WTC11 (cell line): ENCODE measurements at regions not wholly inside any gene's neighbourhood (a gene's known extent, or its start where the extent isn't known, plus 50 kb on each side); places are given as distances from the start of the nearest gene placed in this dataset.

Experiments used
- ATAC-seq: fragments of 200-7000 bp; cut with Tn5 transposase; 2 replicates; pipeline ENCODE4 v1.10.0; 2021; ENCODE audit warnings: mild to moderate bottlenecking, moderate library complexity
- CTCF ChIA-PET: fragments of 300-600 bp; sonication (Branson Sonifier 250); formaldehyde crosslinking; loops from one replicate; lab custom pipeline; 2021; ENCODE audit warnings: antibody characterized with exemption; lab: Charles Lee
- POLR2A ChIA-PET: fragments of 350-600 bp; sonication (Branson Sonifier 250); formaldehyde crosslinking; loops from one replicate; lab custom pipeline; 2021; ENCODE audit warnings: antibody characterized with exemption; lab: Charles Lee
- DNase-seq: peaks from one replicate; pipeline ENCODE4 v3.0.0; 2021; ENCODE audit warnings: low spot score
- H3K27ac Mint-ChIP-seq: 2 replicates; pipeline ENCODE4 v1.8.0; 2021; ENCODE audit warnings: mixed read lengths
- H3K27me3 Mint-ChIP-seq: 2 replicates; pipeline ENCODE4 v1.8.0; 2021; ENCODE audit warnings: low read depth, mild to moderate bottlenecking, moderate library complexity, mixed read lengths
- H3K36me3 Mint-ChIP-seq: 2 replicates; pipeline ENCODE4 v1.8.0; 2021; ENCODE audit warnings: mixed read lengths
- H3K4me1 Mint-ChIP-seq: 2 replicates; pipeline ENCODE4 v1.8.0; 2022; ENCODE audit warnings: mixed read lengths
- H3K4me3 Mint-ChIP-seq: 2 replicates; pipeline ENCODE4 v1.8.0; 2021; ENCODE audit warnings: mild to moderate bottlenecking, moderate library complexity, mixed read lengths
- H3K9me3 Mint-ChIP-seq: 2 replicates; pipeline ENCODE4 v1.8.0; 2021; ENCODE audit warnings: mixed read lengths
- CREB1 ChIP-seq: sonication (generic); formaldehyde crosslinking; IDR thresholded peaks from 2 replicates; pipeline ENCODE4 v1.8.0; 2023; ENCODE audit warnings: mild to moderate bottlenecking, missing genetic modification reagents
- CREM ChIP-seq: sonication (generic); formaldehyde crosslinking; IDR thresholded peaks from 2 replicates; pipeline ENCODE4 v1.8.1; 2022; ENCODE audit warnings: mild to moderate bottlenecking, missing genetic modification reagents, moderate library complexity
- EMX1 ChIP-seq: fragments of 250-450 bp; sonication (Bioruptor Pico); IDR thresholded peaks from 2 replicates; pipeline ENCODE4 v1.8.0; 2021; ENCODE audit warnings: mild to moderate bottlenecking
- IRF2 ChIP-seq: sonication (generic); formaldehyde crosslinking; IDR thresholded peaks from 2 replicates; pipeline ENCODE4 v1.8.0; 2022; ENCODE audit warnings: low read depth, missing genetic modification reagents, borderline replicate concordance
- NR2C2 ChIP-seq: sonication (generic); formaldehyde crosslinking; IDR thresholded peaks from 2 replicates; pipeline ENCODE4 v1.8.0; 2022; ENCODE audit warnings: mild to moderate bottlenecking, missing genetic modification reagents
- STAT6 ChIP-seq: sonication (generic); formaldehyde crosslinking; conservative IDR thresholded peaks from 2 replicates; pipeline ENCODE4 v1.8.1; 2023; ENCODE audit warnings: mild to moderate bottlenecking, low read depth, missing genetic modification reagents, moderate library complexity
- TCF7 ChIP-seq: sonication (generic); formaldehyde crosslinking; IDR thresholded peaks from 2 replicates; pipeline ENCODE4 v1.8.0; 2022; ENCODE audit warnings: mild to moderate bottlenecking, low read depth, missing genetic modification reagents, moderate library complexity
- ZNF317 ChIP-seq: sonication (generic); formaldehyde crosslinking; IDR thresholded peaks from 2 replicates; pipeline ENCODE4 v1.8.1; 2023; ENCODE audit warnings: low read depth, mild to moderate bottlenecking, moderate library complexity, missing genetic modification reagents, borderline replicate concordance
- TF ChIP-seq, protein P1 (sequence below): sonication (generic); formaldehyde crosslinking; IDR thresholded peaks from 2 replicates; pipeline ENCODE4 v1.8.1; 2023; ENCODE audit warnings: mild to moderate bottlenecking, missing genetic modification reagents, moderate library complexity
- TF ChIP-seq, protein P2 (sequence below): sonication (generic); formaldehyde crosslinking; IDR thresholded peaks from 2 replicates; pipeline ENCODE4 v1.8.0; 2022; ENCODE audit warnings: mild to moderate bottlenecking, missing genetic modification reagents
- TF ChIP-seq, protein P3 (sequence below): sonication (generic); formaldehyde crosslinking; IDR thresholded peaks from 2 replicates; pipeline ENCODE4 v1.8.1; 2023; ENCODE audit warnings: mild to moderate bottlenecking, moderate library complexity, missing genetic modification reagents
- TF ChIP-seq, protein P4 (sequence below): sonication (generic); formaldehyde crosslinking; IDR thresholded peaks from 2 replicates; pipeline ENCODE4 v1.8.0; 2022; ENCODE audit warnings: mild to moderate bottlenecking, missing genetic modification reagents

DNA sequence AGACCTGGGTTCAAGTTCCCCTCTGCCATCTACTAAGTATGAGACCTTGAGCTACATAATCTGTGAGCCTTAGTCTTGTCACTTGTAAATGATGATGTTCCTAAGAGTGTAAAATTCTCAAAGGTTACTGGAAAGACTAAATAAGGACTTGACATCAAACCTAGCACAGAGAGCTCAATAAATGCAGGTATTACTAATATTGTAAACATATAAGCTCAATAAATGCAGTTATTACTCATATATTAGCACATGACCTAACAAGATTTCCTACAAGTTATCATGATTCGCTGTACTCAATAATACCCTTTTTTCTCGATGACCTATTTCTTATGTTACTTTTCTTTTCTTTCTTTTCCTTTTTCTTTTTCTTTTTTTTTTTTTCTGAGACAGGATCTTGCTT lies 174.9 kb downstream of the ZNF281 start:
- POLR2A ChIA-PET: no interaction called here
- ATAC-seq: no peak
- CTCF ChIA-PET: interaction anchor here (0.6 kb wide), 1 partner anchor 291 kb away, joined by 3 read pairs; no protein-coding TSS in a partner anchor
- Mint-ChIP-seq H3K4me3 (no peak overlapping the region), H3K27me3 (no peaks in the 10 kb centered on the region), H3K27ac (no peak overlapping the region), H3K36me3 (no peaks in the 10 kb centered on the region), H3K4me1 (peaks cover 5% of the 10 kb centered on the region; the same call in 1 of the 2 replicates), H3K9me3 (no peaks in the 10 kb centered on the region)
- no peak for DNase-seq
- TF ChIP-seq IRF2 (CRISPR knock-in tag): no peak
- TF ChIP-seq NR2C2 (CRISPR knock-in tag): no peak
- TF ChIP-seq ZNF317 (CRISPR knock-in tag): no peak
- TF ChIP-seq, protein P1, sequence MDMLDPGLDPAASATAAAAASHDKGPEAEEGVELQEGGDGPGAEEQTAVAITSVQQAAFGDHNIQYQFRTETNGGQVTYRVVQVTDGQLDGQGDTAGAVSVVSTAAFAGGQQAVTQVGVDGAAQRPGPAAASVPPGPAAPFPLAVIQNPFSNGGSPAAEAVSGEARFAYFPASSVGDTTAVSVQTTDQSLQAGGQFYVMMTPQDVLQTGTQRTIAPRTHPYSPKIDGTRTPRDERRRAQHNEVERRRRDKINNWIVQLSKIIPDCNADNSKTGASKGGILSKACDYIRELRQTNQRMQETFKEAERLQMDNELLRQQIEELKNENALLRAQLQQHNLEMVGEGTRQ: no peak
- TF ChIP-seq, protein P2, sequence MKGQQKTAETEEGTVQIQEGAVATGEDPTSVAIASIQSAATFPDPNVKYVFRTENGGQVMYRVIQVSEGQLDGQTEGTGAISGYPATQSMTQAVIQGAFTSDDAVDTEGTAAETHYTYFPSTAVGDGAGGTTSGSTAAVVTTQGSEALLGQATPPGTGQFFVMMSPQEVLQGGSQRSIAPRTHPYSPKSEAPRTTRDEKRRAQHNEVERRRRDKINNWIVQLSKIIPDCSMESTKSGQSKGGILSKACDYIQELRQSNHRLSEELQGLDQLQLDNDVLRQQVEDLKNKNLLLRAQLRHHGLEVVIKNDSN: no peak

DNA sequence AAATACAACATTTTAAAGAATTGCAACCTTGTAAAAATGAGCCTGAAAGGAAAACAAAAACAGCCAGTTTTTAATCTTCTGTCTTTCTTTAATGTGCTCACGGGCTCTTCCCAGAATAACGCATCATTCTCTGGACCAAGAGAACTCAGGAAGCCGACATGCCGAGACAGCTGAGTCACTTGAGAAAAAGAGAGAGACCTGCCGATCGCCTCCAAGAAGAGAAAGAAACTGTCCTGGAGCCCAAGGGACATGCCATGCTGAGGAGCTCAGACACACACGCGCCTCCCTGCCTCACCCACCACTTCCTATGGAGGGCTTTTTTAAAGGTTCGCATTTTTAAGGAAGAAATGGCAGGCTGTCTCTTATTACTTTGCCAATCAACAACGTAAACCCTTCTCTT lies 176.4 kb downstream of the ZNF281 start:
- ChIA-PET CTCF (no interaction called here), POLR2A (interaction anchor here (0.5 kb wide), 1 partner anchor 301 kb away, joined by 4 read pairs; no protein-coding TSS in a partner anchor)
- Mint-ChIP-seq H3K36me3 (no peaks in the 10 kb centered on the region), H3K27ac (no peak overlapping the region), H3K9me3 (no peaks in the 10 kb centered on the region), H3K4me3 (no peak overlapping the region), H3K27me3 (no peaks in the 10 kb centered on the region), H3K4me1 (peaks cover 14% of the 10 kb centered on the region)
- DNase-seq: no peak
- ATAC-seq: peak; percentile 53
- no peak for TF ChIP-seq STAT6 (CRISPR knock-in tag)
- TF ChIP-seq, protein P3, sequence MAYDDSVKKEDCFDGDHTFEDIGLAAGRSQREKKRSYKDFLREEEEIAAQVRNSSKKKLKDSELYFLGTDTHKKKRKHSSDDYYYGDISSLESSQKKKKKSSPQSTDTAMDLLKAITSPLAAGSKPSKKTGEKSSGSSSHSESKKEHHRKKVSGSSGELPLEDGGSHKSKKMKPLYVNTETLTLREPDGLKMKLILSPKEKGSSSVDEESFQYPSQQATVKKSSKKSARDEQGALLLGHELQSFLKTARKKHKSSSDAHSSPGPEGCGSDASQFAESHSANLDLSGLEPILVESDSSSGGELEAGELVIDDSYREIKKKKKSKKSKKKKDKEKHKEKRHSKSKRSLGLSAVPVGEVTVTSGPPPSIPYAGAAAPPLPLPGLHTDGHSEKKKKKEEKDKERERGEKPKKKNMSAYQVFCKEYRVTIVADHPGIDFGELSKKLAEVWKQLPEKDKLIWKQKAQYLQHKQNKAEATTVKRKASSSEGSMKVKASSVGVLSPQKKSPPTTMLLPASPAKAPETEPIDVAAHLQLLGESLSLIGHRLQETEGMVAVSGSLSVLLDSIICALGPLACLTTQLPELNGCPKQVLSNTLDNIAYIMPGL (CRISPR knock-in tag): no peak
- TF ChIP-seq EMX1 (CRISPR knock-in tag): no peak
- TF ChIP-seq CREB1 (CRISPR knock-in tag): no peak
- no peak for TF ChIP-seq CREM (CRISPR knock-in tag)

GRCh38 chr1:200231787-200232231 lies 178.0 kb downstream of the ZNF281 start:
- H3K4me3 Mint-ChIP-seq: no peak overlapping the region
- H3K27me3 Mint-ChIP-seq: no peaks in the 10 kb centered on the region
- H3K27ac Mint-ChIP-seq: no peak overlapping the region
- TF ChIP-seq, protein P4, sequence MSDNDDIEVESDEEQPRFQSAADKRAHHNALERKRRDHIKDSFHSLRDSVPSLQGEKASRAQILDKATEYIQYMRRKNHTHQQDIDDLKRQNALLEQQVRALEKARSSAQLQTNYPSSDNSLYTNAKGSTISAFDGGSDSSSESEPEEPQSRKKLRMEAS (CRISPR knock-in tag): no peak
- TF ChIP-seq, all 79 proteins: peak for 0
- Mint-ChIP-seq H3K4me1 (peaks cover 26% of the 10 kb centered on the region), H3K9me3 (no peaks in the 10 kb centered on the region), H3K36me3 (no peaks in the 10 kb centered on the region)
- ChIA-PET CTCF (no interaction called here), POLR2A (no interaction called here)
- DNase-seq (no peak), ATAC-seq (no peak)

DNA sequence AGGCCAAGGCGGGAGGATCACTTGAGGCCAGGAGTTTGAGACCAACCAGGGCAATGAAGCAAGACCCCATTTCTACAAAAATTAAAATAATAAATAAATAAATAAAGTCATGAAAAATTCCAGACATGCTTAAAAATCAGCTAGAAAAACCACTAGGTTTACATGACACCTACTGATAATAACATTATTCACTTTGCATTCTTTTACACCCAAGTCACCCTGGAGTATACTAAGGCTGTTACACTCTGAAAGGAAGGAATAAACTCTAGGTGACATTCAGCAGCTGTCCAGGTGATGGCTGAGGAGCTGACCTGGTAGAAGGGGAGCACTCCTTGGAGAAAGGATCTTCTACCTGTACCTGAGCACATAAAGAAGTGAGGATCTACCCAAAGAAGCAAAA lies 179.2 kb downstream of the ZNF281 start:
- Mint-ChIP-seq H3K27me3 (no peaks in the 10 kb centered on the region; the same call in 1 of the 2 replicates), H3K36me3 (no peaks in the 10 kb centered on the region), H3K4me3 (no peak overlapping the region), H3K4me1 (peaks cover 36% of the 10 kb centered on the region), H3K9me3 (no peaks in the 10 kb centered on the region), H3K27ac (no peak overlapping the region)
- DNase-seq (no peak), ATAC-seq (no peak)
- TF ChIP-seq STAT6 (CRISPR knock-in tag) (no peak), TCF7 (CRISPR knock-in tag) (no peak)
- ChIA-PET POLR2A (no interaction called here), CTCF (no interaction called here)
